GM12878 (cell line): ENCODE measurements at regions not wholly inside any gene's neighbourhood (a gene's known extent, or its start where the extent isn't known, plus 50 kb on each side); places are given as distances from the start of the nearest gene placed in this dataset.

Experiments
- ATAC-seq: fragments of 200-7000 bp; cut with Tn5 transposase; 3 replicates; pipeline ENCODE4 v1.9.1; 2020; ENCODE audit warnings: mild to moderate bottlenecking, moderate library complexity
- BruUV-seq: library from RNA; stranded (reverse); fragments of 400-500 nt; replicated peaks from 2 replicates; lab custom pipeline; 2021; lab: Mats Ljungman, UMichigan
- CTCF ChIA-PET: fragments of 300-600 bp; sonication (Branson Sonifier 250); formaldehyde crosslinking; extraction: SDS; loops from one replicate; lab custom pipeline; 2021; ENCODE audit warnings: inconsistent platforms; lab: Yijun Ruan, JAX
- POLR2A ChIA-PET: fragments of 350-600 bp; formaldehyde crosslinking; extraction: SDS; loops from one replicate; lab custom pipeline; 2021; ENCODE audit warnings: inconsistent platforms; lab: Charles Lee
- RAD21 ChIA-PET: fragments of 300-600 bp; sonication (Branson Sonifier 250); formaldehyde crosslinking; loops from one replicate; lab custom pipeline; 2023; ENCODE audit warnings: antibody characterized with exemption; ENCODE audit not compliant: unreplicated experiment; lab: Charles Lee
- SMC1A ChIA-PET: fragments of 300-600 bp; sonication (Branson Sonifier 250); formaldehyde crosslinking; loops from one replicate; lab custom pipeline; 2023; ENCODE audit not compliant: unreplicated experiment, uncharacterized antibody; lab: Charles Lee
- DNase-seq: peaks from one replicate; pipeline ENCODE4 v3.0.0-alpha.2; 2011; ENCODE audit warnings: low read depth, low spot score
- FAIRE-seq: peaks from 3 replicates; lab custom pipeline; 2011; peaks lifted over from hg19 to GRCh38; lab: Jason Lieb, UNC
- H2AFZ ChIP-seq: 2 replicates; pipeline ENCODE4 v1.6.0; 2011; ENCODE audit warnings: low read depth, low read length, control low read depth; ENCODE audit not compliant: control insufficient read depth
- H3K27ac ChIP-seq: 2 replicates; pipeline ENCODE4 v1.5.1; 2011; ENCODE audit warnings: control low read depth; ENCODE audit not compliant: control insufficient read depth, insufficient read depth
- H3K27me3 ChIP-seq, 2 experiments: replicated peaks in 1 of 2; 2 replicates each; pipeline versions ENCODE4 v1.6.0 to v1.6.1; 2011; ENCODE audit warnings: low read length in 1 of 2; ENCODE audit not compliant: control insufficient read depth in 2 of 2, insufficient read depth in 2 of 2
- H3K36me3 ChIP-seq, 2 experiments: 2 replicates each; pipeline ENCODE4 v1.5.1; 2011; ENCODE audit warnings: low read length in 1 of 2; ENCODE audit not compliant: control insufficient read depth in 2 of 2, insufficient read depth in 2 of 2
- H3K4me1 ChIP-seq: 2 replicates; pipeline ENCODE4 v1.6.1; 2011; ENCODE audit warnings: mild to moderate bottlenecking, low read length, moderate library complexity, mixed read lengths; ENCODE audit not compliant: control insufficient read depth, insufficient read depth
- H3K4me2 ChIP-seq: 2 replicates; pipeline ENCODE4 v1.6.0; 2011; ENCODE audit warnings: control low read depth; ENCODE audit not compliant: control insufficient read depth, insufficient read depth
- H3K4me3 ChIP-seq: fragments of 200-600 bp; sonication (generic); 2 replicates; pipeline ENCODE4 v1.5.1; 2016
- H3K79me2 ChIP-seq: 2 replicates; pipeline ENCODE4 v1.6.0; 2011; ENCODE audit warnings: low read length; ENCODE audit not compliant: control insufficient read depth, insufficient read depth
- H3K9ac ChIP-seq: 2 replicates; pipeline ENCODE4 v1.8.0; 2011; ENCODE audit warnings: low read length, control low read depth, mixed read lengths; ENCODE audit not compliant: control insufficient read depth, insufficient read depth
- H3K9me3 ChIP-seq: replicated peaks from 3 replicates; pipeline ENCODE4 v1.5.1; 2011; ENCODE audit warnings: mild to moderate bottlenecking, low read length; ENCODE audit not compliant: control insufficient read depth, insufficient read depth
- H4K20me1 ChIP-seq: 2 replicates; pipeline ENCODE4 v1.6.0; 2011; ENCODE audit not compliant: control insufficient read depth, insufficient read depth
- ATF2 ChIP-seq: IDR thresholded peaks from 2 replicates; pipeline ENCODE4 v1.6.1; 2012; ENCODE audit warnings: low read length, inconsistent platforms
- BCL11A ChIP-seq: IDR thresholded peaks from 2 replicates; pipeline ENCODE4 v1.6.1; 2011; ENCODE audit warnings: low read depth, low read length
- BHLHE40 ChIP-seq, 2 experiments: fragments of 450-650 bp in 1 of 2; IDR thresholded peaks; 2 replicates each; pipeline ENCODE4 v1.6.1; 2011 to 2017; ENCODE audit warnings: low read depth in 2 of 2, borderline replicate concordance in 1 of 2, improper control_type of control experiment in 1 of 2, low read length in 1 of 2, mild to moderate bottlenecking in 1 of 2
- CUX1 ChIP-seq: IDR thresholded peaks from 2 replicates; pipeline ENCODE4 v1.6.1; 2012; ENCODE audit warnings: improper control_type of control experiment, low read depth, low read length; ENCODE audit not compliant: insufficient replicate concordance
- HDAC6 ChIP-seq: fragments of 200-600 bp; sonication (generic); IDR thresholded peaks from one replicate; pipeline ENCODE4 v1.8.0; 2017; ENCODE audit warnings: antibody characterized with exemption; ENCODE audit not compliant: unreplicated experiment
- IKZF2 ChIP-seq, 2 experiments: fragments of 450-650 bp; IDR thresholded peaks; 2 replicates each; pipeline ENCODE4 v1.6.1; 2017; ENCODE audit warnings: mild to moderate bottlenecking in 2 of 2, moderate library complexity in 2 of 2
- JUNB ChIP-seq: IDR thresholded peaks from 2 replicates; pipeline ENCODE4 v1.6.1; 2016; ENCODE audit warnings: antibody characterized with exemption, mild to moderate bottlenecking
- NR2C2 ChIP-seq: IDR thresholded peaks from 2 replicates; pipeline ENCODE4 v1.6.1; 2011; ENCODE audit warnings: borderline replicate concordance, low read depth; ENCODE audit not compliant: control insufficient read depth, insufficient read length
- RUNX3 ChIP-seq: IDR thresholded peaks from 2 replicates; pipeline ENCODE4 v1.6.1; 2012; ENCODE audit warnings: low read length, inconsistent platforms
- SKIL ChIP-seq: fragments of 450-650 bp; IDR thresholded peaks from 2 replicates; pipeline ENCODE4 v1.6.1; 2017; ENCODE audit warnings: mild to moderate bottlenecking, low read depth, inconsistent platforms; ENCODE audit not compliant: poor library complexity, severe bottlenecking
- SMAD1 ChIP-seq: fragments of 450-650 bp; IDR thresholded peaks from 2 replicates; pipeline ENCODE4 v1.6.1; 2018; ENCODE audit warnings: mild to moderate bottlenecking, low read depth; ENCODE audit not compliant: partially characterized antibody
- TBL1XR1 ChIP-seq: IDR thresholded peaks from 2 replicates; pipeline ENCODE4 v1.6.1; 2012; ENCODE audit warnings: low read depth, low read length, improper control_type of control experiment
- WGBS: methylation state at CpG from one replicate; pipeline ENCODE4 v1.1.6; 2016; ENCODE audit warnings: low lambda C conversion rate; ENCODE audit not compliant: insufficient replicate concordance, insufficient coverage; ENCODE audit errors: missing lambda C conversion rate; 5-methylcytosine and 5-hydroxymethylcytosine counted together
- in situ Hi-C: fragments of 300-500 bp; cut with MboI; formaldehyde crosslinking; loops from 9 replicates; pipeline ENCODE4 v1.14.3; 2018; ENCODE audit warnings: mixed read lengths
- intact Hi-C: fragments of 100-400 bp; cut with micrococcal nuclease; formaldehyde crosslinking; loops from one replicate; pipeline ENCODE4 v1.14.2; 2022; ENCODE audit not compliant: unreplicated experiment

- intact Hi-C loops, result no loop called here
- Histone ChIP-seq H4K20me1 (no peaks in the 10 kb centered on the region), H3K9ac (no peak overlapping the region), H3K4me2 (no peak overlapping the region), H3K4me1 (peaks cover 10% of the 10 kb centered on the region), H3K9me3 (no peaks in the 10 kb centered on the region), H3K27me3 (no peaks in the 10 kb centered on the region; a peak in 1 of 4 replicates), H3K27ac (no peak overlapping the region), H2AFZ (no peak overlapping the region), H3K36me3 (no peaks in the 10 kb centered on the region), H3K4me3 (no peak overlapping the region), H3K79me2 (no peaks in the 10 kb centered on the region)
- DNase-seq (no peak), FAIRE-seq (no peak), ATAC-seq (no peak)
- BruUV-seq, result no TSS peak
- ChIA-PET SMC1A (interaction anchor here (0.6 to 0.9 kb wide), 2 partner anchors 16 to 1878 kb away, joined by 3 read pairs; no protein-coding TSS in a partner anchor), RAD21 (no interaction called here), POLR2A (no interaction called here), CTCF (interaction anchor here (0.8 to 1.0 kb wide), 2 partner anchors 16 to 28 kb away, joined by 3 read pairs; no protein-coding TSS in a partner anchor)
- in situ Hi-C loops, result loop anchor here (25.0 kb wide), 1 partner anchor 1759 kb away; no protein-coding TSS in a partner anchor
- 86% methylated on average over 11 of the region's 11 CpGs for WGBS
- TF ChIP-seq BHLHE40 (IDR thresholded peaks at IDR 0.05; ENCODE audit: borderline replicate concordance in 1 of 2, low read depth in 2 of 2, low read length in 1 of 2) (no peak), SMAD1 (no peak), IKZF2 (IDR thresholded peaks at IDR 0.05) (no peak), TBL1XR1 (no peak), CUX1 (no peak), SKIL (no peak), RUNX3 (no peak), BCL11A (no peak), JUNB (no peak), HDAC6 (no peak), NR2C2 (no peak), ATF2 (no peak)
These were observed 97.8 kb upstream of the SLC30A5 start for GRCh38 chr5:68995845-68996545.
